Suprapubic skin (tissue), 4 donors: ENCODE measurements at regions not wholly inside any gene's neighbourhood (a gene's known extent, or its start where the extent isn't known, plus 50 kb on each side); places are given as distances from the start of the nearest gene placed in this dataset.

Experiments used
- DNase-seq, 2 donors: peaks; one replicate each; pipeline ENCODE4 v3.0.0-alpha.2; 2019; ENCODE audit warnings: low spot score in 2 of 2
- H3K27ac ChIP-seq: fragments of 200-600 bp; sonication (generic); one replicate; pipeline ENCODE4 v1.5.1; 2019
- H3K27me3 ChIP-seq: fragments of 200-600 bp; sonication (generic); one replicate; pipeline ENCODE4 v1.5.1; 2019
- H3K36me3 ChIP-seq: fragments of 200-600 bp; sonication (generic); one replicate; pipeline ENCODE4 v1.5.1; 2019
- H3K4me1 ChIP-seq: fragments of 200-600 bp; sonication (generic); one replicate; pipeline ENCODE4 v1.5.1; 2019
- H3K4me3 ChIP-seq: fragments of 200-600 bp; sonication (generic); one replicate; pipeline ENCODE4 v1.5.1; 2019; ENCODE audit warnings: mild to moderate bottlenecking
- H3K9me3 ChIP-seq: fragments of 200-600 bp; sonication (generic); one replicate; pipeline ENCODE4 v1.5.1; 2019
- EP300 ChIP-seq: sonication (generic); formaldehyde crosslinking; IDR thresholded peaks from one replicate; pipeline ENCODE4 v1.6.1; 2017; ENCODE audit warnings: antibody characterized with exemption
- POLR2A ChIP-seq, 2 donors: fragments of 450-650 bp; IDR thresholded peaks; one replicate each; pipeline ENCODE4 v1.6.1; 2017; ENCODE audit warnings: antibody characterized with exemption in 2 of 2, mild to moderate bottlenecking in 2 of 2, moderate library complexity in 2 of 2
- POLR2AphosphoS5 ChIP-seq, 3 donors: sonication (generic); formaldehyde crosslinking; IDR thresholded peaks; one replicate each; pipeline ENCODE4 v1.6.1; 2017; ENCODE audit warnings: antibody characterized with exemption in 3 of 3
- WGBS: methylation state at CpG from one replicate; pipeline ENCODE4 v1.1.5; 2018; 5-methylcytosine and 5-hydroxymethylcytosine counted together
- TF ChIP-seq, protein P1 (sequence below), 2 donors: fragments of 200-600 bp in 1 of 2; fragments of 450-650 bp in 1 of 2; sonication (generic) in 1 of 2; IDR thresholded peaks; one replicate each; pipeline ENCODE4 v1.5.1; 2016 to 2019; ENCODE audit warnings: antibody characterized with exemption in 2 of 2, mild to moderate bottlenecking in 1 of 2, moderate library complexity in 1 of 2

DNA sequence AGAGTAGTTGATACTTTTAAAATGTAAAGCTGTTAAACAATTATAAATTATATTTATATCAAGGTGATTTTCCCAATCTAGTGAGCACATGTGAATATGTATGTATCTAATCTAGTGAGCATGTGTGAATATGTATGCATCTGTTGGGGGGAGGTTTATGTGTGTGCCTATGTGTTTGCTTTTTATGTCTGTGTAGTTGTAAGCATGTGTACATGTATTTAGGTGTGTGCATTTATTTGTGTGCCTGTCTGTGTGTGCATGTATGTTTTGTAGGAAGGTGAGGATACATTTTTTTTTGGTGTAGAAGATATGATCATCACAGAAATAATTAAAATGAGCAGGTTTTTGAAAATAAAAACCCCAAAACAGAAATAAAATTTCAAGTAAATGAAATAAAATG is 318.9 kb upstream of the CHRM3 start:
- H3K4me3 ChIP-seq = no peak overlapping the region
- H3K9me3 ChIP-seq = no peaks in the 10 kb centered on the region
- no peak overlapping the region for H3K27ac ChIP-seq
- H3K27me3 ChIP-seq = no peaks in the 10 kb centered on the region
- DNase-seq = no peak
- no peaks in the 10 kb centered on the region for H3K36me3 ChIP-seq
- H3K4me1 ChIP-seq = no peaks in the 10 kb centered on the region
- TF ChIP-seq, protein P1, sequence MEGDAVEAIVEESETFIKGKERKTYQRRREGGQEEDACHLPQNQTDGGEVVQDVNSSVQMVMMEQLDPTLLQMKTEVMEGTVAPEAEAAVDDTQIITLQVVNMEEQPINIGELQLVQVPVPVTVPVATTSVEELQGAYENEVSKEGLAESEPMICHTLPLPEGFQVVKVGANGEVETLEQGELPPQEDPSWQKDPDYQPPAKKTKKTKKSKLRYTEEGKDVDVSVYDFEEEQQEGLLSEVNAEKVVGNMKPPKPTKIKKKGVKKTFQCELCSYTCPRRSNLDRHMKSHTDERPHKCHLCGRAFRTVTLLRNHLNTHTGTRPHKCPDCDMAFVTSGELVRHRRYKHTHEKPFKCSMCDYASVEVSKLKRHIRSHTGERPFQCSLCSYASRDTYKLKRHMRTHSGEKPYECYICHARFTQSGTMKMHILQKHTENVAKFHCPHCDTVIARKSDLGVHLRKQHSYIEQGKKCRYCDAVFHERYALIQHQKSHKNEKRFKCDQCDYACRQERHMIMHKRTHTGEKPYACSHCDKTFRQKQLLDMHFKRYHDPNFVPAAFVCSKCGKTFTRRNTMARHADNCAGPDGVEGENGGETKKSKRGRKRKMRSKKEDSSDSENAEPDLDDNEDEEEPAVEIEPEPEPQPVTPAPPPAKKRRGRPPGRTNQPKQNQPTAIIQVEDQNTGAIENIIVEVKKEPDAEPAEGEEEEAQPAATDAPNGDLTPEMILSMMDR (IDR thresholded peaks at IDR 0.05) = no peak
- no peak for TF ChIP-seq POLR2AphosphoS5 (IDR thresholded peaks at IDR 0.05)
- no peak for TF ChIP-seq POLR2A (IDR thresholded peaks at IDR 0.05)
- TF ChIP-seq EP300 = no peak

DNA sequence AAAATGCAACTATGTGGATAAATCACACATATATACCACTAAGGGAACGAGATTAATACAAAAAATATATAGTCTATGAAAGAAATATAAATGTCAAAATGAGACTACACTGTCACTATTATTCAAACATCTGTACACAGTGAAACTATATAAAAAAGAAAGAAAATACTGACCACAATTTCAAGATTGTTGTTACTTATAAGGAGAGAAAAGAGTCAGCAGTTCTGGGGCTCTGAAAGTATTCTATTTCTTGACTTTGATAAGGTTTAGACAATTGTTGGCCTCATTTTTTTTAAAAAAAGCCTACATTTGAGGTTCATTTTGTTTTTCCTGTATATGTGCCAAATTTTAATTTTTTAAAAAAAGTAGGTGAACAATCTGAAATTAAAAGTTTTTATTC is 319.3 kb upstream of the CHRM3 start:
- no peak for DNase-seq
- Histone ChIP-seq H3K9me3 (no peaks in the 10 kb centered on the region), H3K4me3 (no peak overlapping the region), H3K27me3 (no peaks in the 10 kb centered on the region), H3K27ac (no peak overlapping the region), H3K4me1 (no peaks in the 10 kb centered on the region), H3K36me3 (no peaks in the 10 kb centered on the region)
- 61% methylated on average over 1 of the region's 1 CpG for WGBS
- TF ChIP-seq, protein P1 (IDR thresholded peaks at IDR 0.05) = no peak
- TF ChIP-seq EP300 (no peak), POLR2AphosphoS5 (IDR thresholded peaks at IDR 0.05) (no peak), POLR2A (IDR thresholded peaks at IDR 0.05) (no peak)

DNA sequence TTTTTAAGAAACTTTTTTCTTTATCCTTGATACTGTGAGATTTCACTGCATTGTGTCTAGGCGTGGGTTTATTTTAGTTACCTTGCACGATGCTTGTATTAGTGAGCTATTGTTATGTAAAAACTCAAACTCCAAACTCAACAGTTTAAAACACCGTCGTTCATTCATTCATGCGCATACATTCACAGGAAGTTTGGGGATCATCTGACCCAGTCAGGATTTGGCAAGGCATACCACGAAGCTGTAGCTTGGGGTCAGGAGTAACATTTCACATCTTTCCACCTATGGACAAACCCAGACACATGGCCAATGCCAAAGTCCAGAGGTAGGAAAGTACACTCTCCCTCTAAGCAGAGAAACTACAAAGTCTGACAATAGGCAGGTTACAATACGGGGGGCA is 324.6 kb upstream of the CHRM3 start:
- no peak for DNase-seq
- no peak overlapping the region for H3K4me3 ChIP-seq
- no peaks in the 10 kb centered on the region for H3K36me3 ChIP-seq
- no peak overlapping the region for H3K27ac ChIP-seq
- H3K27me3 ChIP-seq = no peaks in the 10 kb centered on the region
- TF ChIP-seq POLR2A (IDR thresholded peaks at IDR 0.05) (no peak), POLR2AphosphoS5 (IDR thresholded peaks at IDR 0.05) (no peak), EP300 (no peak)
- TF ChIP-seq, protein P1 (IDR thresholded peaks at IDR 0.05) = no peak
- WGBS = 63% methylated on average over 7 of the region's 7 CpGs
- H3K4me1 ChIP-seq = no peaks in the 10 kb centered on the region
- H3K9me3 ChIP-seq = no peaks in the 10 kb centered on the region

DNA sequence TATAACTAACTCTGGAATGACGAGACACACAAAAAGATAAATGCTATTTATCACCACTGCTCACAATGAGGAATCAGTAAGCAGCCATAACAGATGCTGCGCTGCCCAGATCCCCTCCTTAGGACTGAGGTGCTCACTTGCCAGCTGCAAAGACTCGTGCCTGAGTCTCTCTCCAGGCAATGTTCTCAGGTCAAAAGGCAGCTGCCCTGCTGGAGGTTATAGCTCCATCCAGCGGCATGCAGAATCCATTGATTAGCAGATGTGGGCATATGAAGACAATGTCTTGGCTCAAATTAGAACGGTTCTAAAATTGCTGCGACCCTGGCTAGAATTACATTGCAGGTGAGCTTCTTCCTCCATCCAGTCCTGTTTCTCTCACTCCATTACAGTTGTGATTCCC is 328.2 kb upstream of the CHRM3 start:
- Histone ChIP-seq H3K4me1 (no peaks in the 10 kb centered on the region), H3K27me3 (no peaks in the 10 kb centered on the region), H3K36me3 (no peaks in the 10 kb centered on the region), H3K4me3 (no peak overlapping the region), H3K27ac (no peak overlapping the region), H3K9me3 (no peaks in the 10 kb centered on the region)
- WGBS = 73% methylated on average over 6 of the region's 6 CpGs
- DNase-seq = no peak
- TF ChIP-seq POLR2A (IDR thresholded peaks at IDR 0.05) (no peak), POLR2AphosphoS5 (IDR thresholded peaks at IDR 0.05) (no peak), EP300 (no peak)
- TF ChIP-seq, protein P1 (IDR thresholded peaks at IDR 0.05) = no peak

DNA sequence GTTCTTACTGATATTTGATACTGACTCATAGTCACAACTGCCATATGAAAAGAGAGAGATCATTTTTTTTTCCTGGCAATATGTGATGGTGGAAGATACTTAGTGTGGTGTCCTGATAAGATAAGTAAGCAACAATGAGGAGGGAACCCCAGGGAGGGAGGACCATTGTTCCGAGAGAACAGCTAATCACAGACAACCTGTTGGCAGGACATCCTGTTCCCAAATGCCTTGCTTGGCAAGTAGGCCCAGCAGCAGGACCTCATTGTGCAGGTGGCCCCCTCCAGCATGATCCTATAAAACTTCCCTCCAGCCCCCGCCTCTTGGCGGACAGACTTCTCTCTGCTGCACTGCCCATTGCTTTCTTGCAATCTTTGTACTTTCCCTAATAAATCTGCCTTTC is 329.4 kb upstream of the CHRM3 start:
- WGBS = 80% methylated on average over 3 of the region's 3 CpGs
- Histone ChIP-seq H3K36me3 (no peaks in the 10 kb centered on the region), H3K27ac (no peak overlapping the region), H3K9me3 (no peaks in the 10 kb centered on the region), H3K4me1 (no peaks in the 10 kb centered on the region), H3K27me3 (no peaks in the 10 kb centered on the region), H3K4me3 (no peak overlapping the region)
- DNase-seq = no peak
- TF ChIP-seq POLR2AphosphoS5 (IDR thresholded peaks at IDR 0.05) (no peak), EP300 (no peak), POLR2A (IDR thresholded peaks at IDR 0.05) (no peak)
- TF ChIP-seq, protein P1 (IDR thresholded peaks at IDR 0.05) = no peak
